RWPE2 (cell line): ENCODE measurements at regions not wholly inside any gene's neighbourhood (a gene's known extent, or its start where the extent isn't known, plus 50 kb on each side); places are given as distances from the start of the nearest gene placed in this dataset.
A peak's percentile ranks its signal among the peaks of the same experiment; 100 is the strongest.

Source experiments
- ATAC-seq: fragments of 200-7000 bp; cut with Tn5 transposase; 3 replicates; pipeline ENCODE4 v1.9.1; 2021; ENCODE audit warnings: low read depth
- DNase-seq: peaks from one replicate; pipeline ENCODE4 v3.0.0-alpha.2; 2020; ENCODE audit warnings: low spot score
- H3K27ac ChIP-seq: fragments of 450-650 bp; 2 replicates; pipeline ENCODE4 v1.5.1; 2017; ENCODE audit warnings: mild to moderate bottlenecking; ENCODE audit not compliant: poor library complexity, severe bottlenecking
- H3K27me3 ChIP-seq: fragments of 250-450 bp; sonication (Bioruptor Pico); 2 replicates; pipeline ENCODE4 v1.5.1; 2021; ENCODE audit warnings: mild to moderate bottlenecking, moderate library complexity; ENCODE audit not compliant: insufficient read depth, poor library complexity, severe bottlenecking
- H3K36me3 ChIP-seq: fragments of 250-450 bp; sonication (Bioruptor Pico); 2 replicates; pipeline ENCODE4 v1.5.1; 2020; ENCODE audit warnings: low read depth, mild to moderate bottlenecking, moderate library complexity
- H3K4me1 ChIP-seq: fragments of 250-450 bp; sonication (Bioruptor Pico); 2 replicates; pipeline ENCODE4 v1.5.1; 2021; ENCODE audit warnings: mild to moderate bottlenecking, moderate library complexity; ENCODE audit not compliant: insufficient read depth, poor library complexity, severe bottlenecking
- H3K4me3 ChIP-seq: fragments of 250-450 bp; sonication (Bioruptor Pico); 2 replicates; pipeline ENCODE4 v1.5.1; 2021; ENCODE audit warnings: mild to moderate bottlenecking, moderate library complexity; ENCODE audit not compliant: severe bottlenecking
- H3K9me3 ChIP-seq: fragments of 250-450 bp; sonication (Bioruptor Pico); 2 replicates; pipeline ENCODE4 v1.5.1; 2021; ENCODE audit warnings: mild to moderate bottlenecking, moderate library complexity; ENCODE audit not compliant: severe bottlenecking
- TF ChIP-seq, protein P1 (sequence below): fragments of 450-650 bp; IDR thresholded peaks from one replicate; pipeline ENCODE4 v1.5.1; 2017; ENCODE audit warnings: mild to moderate bottlenecking, moderate library complexity; ENCODE audit not compliant: poor library complexity, severe bottlenecking

GRCh38 chr1:238664139-238664538 lies 722.2 kb upstream of the CHRM3 start:
- no peaks in the 10 kb centered on the region for H3K36me3 ChIP-seq
- H3K4me3 ChIP-seq = no peak overlapping the region
- TF ChIP-seq, protein P1, sequence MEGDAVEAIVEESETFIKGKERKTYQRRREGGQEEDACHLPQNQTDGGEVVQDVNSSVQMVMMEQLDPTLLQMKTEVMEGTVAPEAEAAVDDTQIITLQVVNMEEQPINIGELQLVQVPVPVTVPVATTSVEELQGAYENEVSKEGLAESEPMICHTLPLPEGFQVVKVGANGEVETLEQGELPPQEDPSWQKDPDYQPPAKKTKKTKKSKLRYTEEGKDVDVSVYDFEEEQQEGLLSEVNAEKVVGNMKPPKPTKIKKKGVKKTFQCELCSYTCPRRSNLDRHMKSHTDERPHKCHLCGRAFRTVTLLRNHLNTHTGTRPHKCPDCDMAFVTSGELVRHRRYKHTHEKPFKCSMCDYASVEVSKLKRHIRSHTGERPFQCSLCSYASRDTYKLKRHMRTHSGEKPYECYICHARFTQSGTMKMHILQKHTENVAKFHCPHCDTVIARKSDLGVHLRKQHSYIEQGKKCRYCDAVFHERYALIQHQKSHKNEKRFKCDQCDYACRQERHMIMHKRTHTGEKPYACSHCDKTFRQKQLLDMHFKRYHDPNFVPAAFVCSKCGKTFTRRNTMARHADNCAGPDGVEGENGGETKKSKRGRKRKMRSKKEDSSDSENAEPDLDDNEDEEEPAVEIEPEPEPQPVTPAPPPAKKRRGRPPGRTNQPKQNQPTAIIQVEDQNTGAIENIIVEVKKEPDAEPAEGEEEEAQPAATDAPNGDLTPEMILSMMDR = no peak
- no peaks in the 10 kb centered on the region for H3K27me3 ChIP-seq
- DNase-seq = no peak
- H3K4me1 ChIP-seq = no peaks in the 10 kb centered on the region
- no peak for ATAC-seq
- H3K9me3 ChIP-seq = no peaks in the 10 kb centered on the region
- H3K27ac ChIP-seq = no peak overlapping the region

DNA sequence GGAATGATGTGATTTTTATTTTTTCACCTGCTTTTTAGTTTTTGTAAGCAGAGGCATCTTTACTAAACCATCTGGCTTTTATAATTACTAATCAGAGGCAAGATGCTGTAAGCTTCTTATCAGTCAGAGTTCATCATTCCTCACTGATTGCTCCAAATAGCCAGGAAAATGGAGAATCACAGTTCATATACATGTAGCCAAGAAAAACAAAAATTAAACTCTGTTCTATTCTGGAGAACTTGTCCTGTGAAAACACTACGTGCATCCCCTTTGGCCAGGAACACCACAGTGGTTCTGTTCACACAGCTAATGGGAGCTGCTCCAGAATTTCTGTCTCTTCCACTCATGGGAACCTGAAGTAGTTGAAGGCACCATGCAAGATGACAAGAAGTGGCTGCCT lies 725.5 kb upstream of the CHRM3 start:
- no peak overlapping the region for H3K4me3 ChIP-seq
- ATAC-seq = no peak
- TF ChIP-seq, protein P1 = no peak
- no peak for DNase-seq
- H3K4me1 ChIP-seq = no peaks in the 10 kb centered on the region
- H3K36me3 ChIP-seq = no peaks in the 10 kb centered on the region
- no peaks in the 10 kb centered on the region for H3K9me3 ChIP-seq
- no peak overlapping the region for H3K27ac ChIP-seq
- no peaks in the 10 kb centered on the region for H3K27me3 ChIP-seq

DNA sequence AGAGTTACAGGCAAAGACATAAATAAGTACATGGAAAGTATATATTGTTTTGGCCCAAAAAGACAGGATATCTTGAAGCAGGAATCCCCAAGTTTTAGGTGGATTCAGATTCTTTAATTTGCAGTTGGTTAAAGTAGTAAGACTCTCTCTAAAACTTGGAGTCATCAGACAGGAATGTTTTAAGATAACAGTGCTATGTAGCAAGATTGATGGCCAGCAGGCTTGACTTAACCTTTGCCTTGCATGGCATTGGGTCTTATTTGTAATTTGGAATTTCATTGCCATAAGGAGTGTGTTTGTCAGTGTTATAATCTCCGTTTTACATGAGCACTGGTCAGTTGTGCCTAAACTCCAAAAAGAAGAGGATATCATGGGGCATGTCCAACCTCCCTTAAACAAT lies 727.6 kb upstream of the CHRM3 start:
- H3K4me1 ChIP-seq = peaks cover 2% of the 10 kb centered on the region
- no peaks in the 10 kb centered on the region for H3K36me3 ChIP-seq
- H3K27ac ChIP-seq = no peak overlapping the region
- no peak overlapping the region for H3K4me3 ChIP-seq
- TF ChIP-seq, protein P1 = no peak
- no peaks in the 10 kb centered on the region for H3K27me3 ChIP-seq
- DNase-seq (no peak), ATAC-seq (peak; percentile 52; the same call in 1 of the 3 replicates)
- H3K9me3 ChIP-seq = no peaks in the 10 kb centered on the region

DNA sequence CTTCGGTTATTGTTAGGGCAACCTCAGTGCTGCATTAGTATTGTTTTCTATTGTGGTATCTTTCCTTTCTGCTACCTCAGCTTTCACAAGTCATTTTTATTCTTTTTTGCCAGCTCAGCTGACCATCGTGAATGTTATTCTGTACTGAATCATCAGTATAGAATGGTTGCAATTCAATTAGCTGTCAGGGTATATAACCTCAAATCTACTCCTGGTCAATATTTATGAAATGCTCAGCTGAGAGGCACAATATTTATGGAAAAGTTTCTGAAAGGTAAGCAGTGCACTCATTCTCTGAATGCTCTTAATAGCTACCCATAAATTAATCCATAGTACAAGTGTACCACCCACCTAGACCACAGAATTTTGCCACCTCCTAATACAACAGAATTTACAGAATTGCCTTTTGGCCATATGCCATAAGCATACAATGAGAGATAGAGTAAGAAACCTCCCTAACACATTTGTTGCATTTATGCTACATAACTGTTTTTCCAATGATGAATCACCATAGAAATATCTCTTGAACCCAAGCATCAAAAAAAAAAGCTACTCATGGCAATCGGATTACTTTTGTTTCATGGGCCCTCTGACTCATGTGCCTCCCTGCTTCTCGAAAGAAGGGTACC lies 732.6 kb upstream of the CHRM3 start:
- TF ChIP-seq, protein P1 = no peak
- ATAC-seq (peak; percentile 68; the same call in 2 of the 3 replicates), DNase-seq (no peak)
- Histone ChIP-seq H3K27me3 (no peaks in the 10 kb centered on the region), H3K9me3 (no peaks in the 10 kb centered on the region), H3K36me3 (no peaks in the 10 kb centered on the region), H3K4me3 (no peak overlapping the region), H3K27ac (peak overlapping the region; percentile 20), H3K4me1 (peaks cover 16% of the 10 kb centered on the region)

- Histone ChIP-seq H3K4me1 (peaks cover 23% of the 10 kb centered on the region), H3K27ac (peak overlapping the region; percentile 25), H3K27me3 (no peaks in the 10 kb centered on the region), H3K4me3 (no peak overlapping the region), H3K9me3 (no peaks in the 10 kb centered on the region), H3K36me3 (no peaks in the 10 kb centered on the region)
- TF ChIP-seq, protein P1 = no peak
- DNase-seq = no peak
- no peak for ATAC-seq
Measured at GRCh38 chr1:238652346-238652968, 733.9 kb upstream of the CHRM3 start.
